ENCODE measurements at regions not wholly inside any gene's neighbourhood (a gene's known extent, or its start where the extent isn't known, plus 50 kb on each side); places are given as distances from the start of the nearest gene placed in this dataset.

DNA sequence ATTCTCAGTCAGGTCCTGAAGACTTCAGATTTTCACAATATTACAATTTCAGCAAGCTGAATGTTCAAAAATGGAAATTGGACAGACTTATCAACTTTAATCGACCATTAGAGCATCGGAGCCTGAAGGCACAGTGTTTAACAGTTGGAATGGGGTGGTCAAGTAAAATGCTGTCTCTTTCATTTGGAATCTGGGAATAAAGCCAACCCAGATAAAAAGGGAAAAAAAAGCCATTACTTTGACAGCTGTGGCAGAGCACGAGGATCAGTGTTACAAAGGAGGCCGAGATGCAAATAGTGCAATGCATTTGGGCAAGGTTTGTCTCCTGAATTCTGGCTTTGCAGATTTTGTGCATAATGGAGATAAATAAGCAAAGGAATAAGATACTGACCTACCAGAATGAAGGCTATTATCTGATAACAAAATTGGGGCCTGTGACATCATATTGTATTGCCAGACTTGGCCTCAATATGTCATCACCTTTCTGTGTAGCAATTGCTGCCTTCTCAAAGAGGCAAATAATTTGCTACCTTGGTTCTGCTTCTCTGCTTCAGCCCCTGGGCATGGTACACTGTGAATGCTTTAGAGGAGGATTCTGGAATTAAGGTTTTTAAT, 277.5 kb upstream of the KLHL29 start:
- intact Hi-C loops (cut with micrococcal nuclease): no loop called here

GRCh38 chr2:23111263-23111662, 273.7 kb upstream of the KLHL29 start:
- intact Hi-C loops (cut with micrococcal nuclease): no loop called here

- intact Hi-C loops (cut with micrococcal nuclease): no loop called here
Measured at GRCh38 chr2:23112517-23112916, 272.5 kb upstream of the KLHL29 start.

DNA sequence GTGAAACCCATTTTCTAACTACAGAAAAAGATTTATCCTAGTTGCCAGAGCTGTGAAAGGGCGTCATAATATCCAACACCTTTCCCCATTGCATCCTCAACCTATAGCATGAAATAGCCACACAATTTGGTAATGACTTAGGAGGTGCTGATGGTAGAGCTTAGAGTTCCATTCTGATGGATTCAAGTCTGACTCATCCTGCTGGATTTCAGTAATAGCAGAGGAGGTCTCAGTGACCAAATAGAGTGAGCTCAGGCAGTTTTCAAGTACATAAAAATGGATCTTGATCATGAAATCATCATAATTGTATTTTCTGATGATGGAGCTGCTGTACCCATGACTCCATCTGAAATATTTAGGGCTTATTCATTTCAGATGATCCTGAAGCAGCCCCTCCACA, 270.7 kb upstream of the KLHL29 start:
- intact Hi-C loops (cut with micrococcal nuclease): no loop called here

GRCh38 chr2:23118313-23118712, 266.7 kb upstream of the KLHL29 start:
- intact Hi-C loops (cut with micrococcal nuclease): no loop called here

DNA sequence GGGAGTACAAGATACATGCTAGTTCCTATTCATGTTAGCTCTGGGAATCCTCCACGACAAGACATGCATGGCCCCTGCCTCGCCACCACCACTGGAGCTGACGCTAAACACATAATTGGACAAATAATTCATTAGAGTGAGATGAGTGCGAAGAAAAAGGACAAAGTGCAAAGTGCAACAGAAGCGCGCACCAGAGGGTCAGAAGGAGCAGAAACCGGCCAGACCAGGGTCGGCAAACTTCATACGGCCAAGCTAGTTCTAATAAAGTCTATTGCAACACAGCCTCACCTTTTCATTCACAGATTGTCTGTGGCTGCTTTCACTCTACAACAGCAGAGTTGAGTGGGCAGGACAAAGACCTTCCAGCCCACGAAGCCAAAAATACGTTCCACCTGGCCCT, 266.1 kb upstream of the KLHL29 start:
- intact Hi-C loops (cut with micrococcal nuclease): no loop called here

DNA sequence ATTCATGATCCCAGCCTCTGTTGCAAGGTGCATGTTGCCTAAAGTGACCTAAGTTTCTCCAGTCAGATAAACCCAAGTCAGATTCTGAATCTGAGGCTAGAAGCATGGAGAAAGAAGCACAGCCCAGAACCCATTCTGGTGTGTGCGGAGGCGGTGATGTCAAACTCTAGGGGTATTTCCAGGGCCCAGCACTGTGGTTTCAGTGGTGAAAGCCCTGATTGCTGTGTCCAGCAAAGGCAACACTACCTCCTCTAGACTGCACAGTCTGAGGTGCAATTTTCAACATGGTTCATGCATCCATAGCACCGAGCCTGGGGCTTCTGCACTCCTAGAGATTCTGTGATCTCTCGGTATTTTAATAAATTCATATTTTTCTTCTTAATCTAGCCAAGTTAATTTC, 264.8 kb upstream of the KLHL29 start:
- intact Hi-C loops (cut with micrococcal nuclease): no loop called here

DNA sequence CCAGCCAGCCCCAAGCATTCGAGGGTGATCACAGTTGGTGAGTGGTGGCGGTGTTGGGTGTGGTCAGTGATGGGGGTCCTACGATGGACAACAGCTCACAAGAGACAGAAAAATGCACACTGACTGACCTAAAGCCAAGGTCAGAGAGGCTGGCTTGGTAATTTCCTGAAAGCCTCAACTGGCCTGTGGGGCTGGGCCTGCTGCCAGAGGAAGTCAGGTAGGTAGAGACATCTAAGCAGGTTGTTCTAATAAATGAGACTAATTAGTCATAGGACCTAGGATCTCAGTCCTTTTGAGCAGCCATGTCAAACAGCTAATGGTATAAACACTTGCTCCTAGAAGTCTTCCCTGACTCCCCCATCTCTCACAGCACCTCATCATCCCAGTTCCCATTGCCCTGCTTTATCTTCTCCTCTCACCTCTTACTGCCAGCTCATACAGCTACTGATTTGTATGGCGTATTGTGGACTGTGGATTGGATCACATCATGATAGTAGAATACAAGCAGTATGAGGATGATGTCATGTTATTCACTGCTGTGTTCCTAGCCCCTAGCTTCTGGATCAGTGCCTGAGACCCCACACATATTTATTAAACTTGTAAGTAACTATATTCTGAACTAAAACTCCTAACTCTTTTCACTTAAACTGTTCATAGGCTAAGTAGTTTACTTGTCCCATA, 262.9 kb upstream of the KLHL29 start:
- intact Hi-C loops (cut with micrococcal nuclease): no loop called here

DNA sequence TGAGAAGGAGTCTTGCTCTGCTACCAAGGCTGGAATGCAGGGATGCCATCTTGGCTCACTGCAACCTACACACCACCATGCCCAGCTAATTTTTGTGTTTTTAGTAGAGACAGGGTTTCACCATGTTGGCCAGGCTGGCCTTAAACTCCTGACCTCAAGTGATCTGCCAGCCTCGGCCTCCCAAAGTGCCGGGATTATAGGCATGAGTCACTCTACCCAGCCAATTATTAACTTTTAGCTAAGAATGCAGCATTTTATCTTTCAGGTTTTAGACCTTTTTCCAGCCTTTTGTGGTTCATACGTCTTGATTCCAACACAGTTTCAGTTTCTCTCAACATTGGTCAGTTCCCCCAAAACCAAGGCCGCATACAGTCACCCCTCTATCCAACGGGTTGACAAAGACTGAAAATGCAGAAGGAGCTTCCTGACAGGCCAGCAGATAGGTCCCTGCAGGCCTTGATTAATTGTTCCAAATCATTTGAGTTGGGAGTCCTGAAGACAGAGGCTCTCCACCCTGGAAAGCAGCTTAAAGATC, 262.2 kb upstream of the KLHL29 start:
- intact Hi-C loops (cut with micrococcal nuclease): no loop called here

DNA sequence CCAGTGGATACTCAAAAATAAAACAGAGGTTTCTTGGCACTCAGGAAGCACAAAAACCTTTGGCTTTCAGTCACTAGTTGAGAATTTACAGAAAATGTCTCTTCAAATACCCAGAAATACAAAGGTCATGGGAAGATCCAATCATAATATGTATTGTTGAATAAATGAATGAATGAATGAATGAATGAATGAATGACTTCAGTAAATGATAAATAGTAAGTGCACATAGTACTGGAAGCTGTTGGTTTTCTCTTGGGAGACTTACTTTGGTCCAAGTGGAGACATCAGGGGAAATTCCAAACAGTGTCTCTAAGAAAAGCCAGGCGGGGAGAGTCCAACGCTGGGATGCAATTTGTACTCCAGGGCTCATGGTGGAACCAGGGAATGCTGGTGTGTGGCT, 261.3 kb upstream of the KLHL29 start:
- intact Hi-C loops (cut with micrococcal nuclease): no loop called here

GRCh38 chr2:23124214-23124750, 260.7 kb upstream of the KLHL29 start:
- intact Hi-C loops (cut with micrococcal nuclease): no loop called here

GRCh38 chr2:23127465-23127864, 257.5 kb upstream of the KLHL29 start:
- intact Hi-C loops (cut with micrococcal nuclease): no loop called here

DNA sequence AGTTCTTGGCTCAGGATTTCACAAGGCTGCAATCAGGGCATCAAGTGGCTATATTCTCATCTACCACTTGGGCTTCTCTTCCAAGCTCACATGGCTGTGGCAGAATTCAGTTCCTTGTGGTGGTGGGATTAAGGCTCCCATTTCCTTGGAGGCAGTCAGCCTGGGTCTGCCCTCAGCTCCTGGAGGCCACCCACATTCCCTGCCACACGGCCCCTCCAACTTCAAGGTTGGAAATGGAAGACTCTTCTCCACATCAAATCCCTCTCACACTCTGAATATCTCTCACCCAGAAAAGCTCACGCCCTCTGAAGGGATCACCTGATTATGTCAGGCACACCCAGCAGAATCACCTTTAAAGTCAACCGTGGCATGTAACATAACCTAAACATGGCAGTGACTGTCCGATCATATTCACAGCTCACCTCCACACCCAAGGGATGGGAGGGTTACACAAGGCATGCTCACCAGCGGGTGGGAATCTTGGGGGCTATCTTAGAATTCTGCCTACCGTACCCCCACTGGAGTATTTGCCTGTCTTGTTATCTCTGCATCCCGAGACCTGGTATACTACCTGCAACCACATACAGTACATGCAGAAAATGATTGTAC, 256.2 kb upstream of the KLHL29 start:
- intact Hi-C loops (cut with micrococcal nuclease): no loop called here

DNA sequence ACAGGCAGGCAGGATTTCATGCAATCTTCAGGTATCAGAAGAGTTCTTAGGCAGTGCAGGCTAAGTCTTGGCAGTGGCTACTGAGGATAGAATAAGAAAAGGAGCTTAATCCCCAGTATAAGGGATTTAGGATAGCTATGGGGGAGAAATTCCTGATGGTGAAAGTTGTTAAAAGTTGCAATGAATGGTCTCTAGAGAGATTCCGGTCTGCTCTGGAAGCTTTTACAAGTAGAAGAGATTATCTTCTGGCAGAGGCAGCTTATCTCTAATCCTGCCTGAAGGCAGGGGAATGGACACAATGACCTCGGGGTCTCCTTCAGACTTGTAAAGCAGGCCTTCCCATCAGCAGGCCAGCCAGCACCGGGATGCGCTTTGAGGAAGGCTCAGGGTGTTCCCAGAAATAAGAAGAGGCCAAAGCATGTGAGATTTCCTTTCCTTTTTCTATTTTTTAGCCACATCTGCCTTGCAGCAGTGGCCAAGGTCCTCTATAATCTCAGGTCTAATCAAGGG, 253.9 kb upstream of the KLHL29 start:
- intact Hi-C loops (cut with micrococcal nuclease): no loop called here

- intact Hi-C loops (cut with micrococcal nuclease): no loop called here
Measured at GRCh38 chr2:23132000-23132399, 253.0 kb upstream of the KLHL29 start.

DNA sequence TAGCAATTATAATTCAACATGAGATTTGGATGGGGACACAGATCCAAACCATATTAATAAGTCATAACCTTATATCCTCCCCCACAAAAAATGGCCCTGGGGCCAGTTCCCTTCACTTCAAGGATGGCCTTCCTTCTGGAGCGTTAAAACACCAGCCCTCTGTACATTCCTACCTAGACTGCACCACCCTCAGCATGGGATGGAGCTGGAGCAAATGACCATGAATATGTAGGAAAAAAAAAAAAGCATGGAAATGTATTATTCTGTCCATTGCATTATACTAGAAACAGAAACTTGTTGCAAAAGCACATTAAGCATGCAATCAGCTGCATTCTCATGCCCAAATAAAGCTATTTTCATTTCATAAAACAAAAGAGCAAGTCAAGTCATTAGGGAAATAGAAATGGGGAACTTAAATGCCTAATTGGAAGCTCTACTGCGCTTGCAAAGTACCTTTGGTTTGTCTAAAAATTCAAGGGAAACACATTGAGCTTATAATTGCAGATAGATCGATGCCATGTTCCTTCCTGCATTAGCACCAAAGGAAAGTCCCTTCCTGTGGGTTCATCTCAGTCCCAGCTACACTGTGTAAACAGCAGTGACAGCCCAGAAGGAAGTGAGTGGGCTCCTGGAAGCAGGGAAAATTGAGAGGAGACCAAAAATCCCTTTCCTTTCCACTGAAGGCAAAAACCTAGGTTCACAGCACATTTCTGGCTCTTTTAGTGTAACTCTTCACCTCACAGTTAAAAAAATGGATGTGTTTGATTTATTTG, 252.0 kb upstream of the KLHL29 start:
- intact Hi-C loops (cut with micrococcal nuclease): no loop called here

DNA sequence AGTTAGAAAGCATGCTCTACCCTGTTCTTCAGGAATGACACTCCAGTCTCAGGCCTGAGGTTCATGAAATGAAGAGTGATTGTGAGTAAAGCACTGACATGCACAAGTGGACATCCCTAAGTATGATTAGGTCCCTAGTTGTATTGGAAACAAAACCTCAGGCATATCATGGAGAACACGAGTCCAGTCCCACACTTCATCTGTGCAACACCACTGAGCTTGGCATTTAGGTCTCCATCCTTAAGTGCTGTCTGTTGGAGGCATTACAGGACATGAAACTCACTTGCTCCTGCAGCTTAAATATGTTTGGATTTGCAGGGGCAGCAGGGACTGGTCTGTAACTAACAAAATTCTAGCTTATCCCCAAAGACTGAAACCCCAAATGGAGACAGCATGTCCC, 250.3 kb upstream of the KLHL29 start:
- intact Hi-C loops (cut with micrococcal nuclease): no loop called here

GRCh38 chr2:23135481-23136100, 249.4 kb upstream of the KLHL29 start:
- intact Hi-C loops (cut with micrococcal nuclease): no loop called here

GRCh38 chr2:23137166-23137565, 247.8 kb upstream of the KLHL29 start:
- intact Hi-C loops (cut with micrococcal nuclease): no loop called here

GRCh38 chr2:23138701-23139100, 246.3 kb upstream of the KLHL29 start:
- intact Hi-C loops (cut with micrococcal nuclease): no loop called here

DNA sequence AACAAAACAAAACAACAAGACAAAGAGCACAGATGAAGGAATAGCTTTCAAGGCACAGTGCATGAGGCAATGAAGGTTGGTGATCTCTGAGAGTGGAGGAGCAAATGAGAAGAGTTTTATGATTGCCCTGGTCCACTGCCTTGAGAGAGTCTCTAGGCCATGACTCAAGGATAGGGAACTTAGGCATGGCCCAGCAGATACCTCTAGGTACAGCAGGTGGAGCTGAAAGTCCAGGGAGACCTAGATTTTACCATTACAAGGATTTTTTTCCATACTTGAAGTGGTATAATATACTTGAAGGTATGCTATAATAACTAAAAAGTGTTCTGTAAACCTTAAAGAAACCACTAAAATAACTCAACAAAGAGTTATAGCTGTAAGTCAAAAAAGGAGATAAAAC, 239.5 kb upstream of the KLHL29 start:
- intact Hi-C loops (cut with micrococcal nuclease): no loop called here
